ENCODE measurements at regions not wholly inside any gene's neighbourhood (a gene's known extent, or its start where the extent isn't known, plus 50 kb on each side); places are given as distances from the start of the nearest gene placed in this dataset.
"Not testable (repeated sequence)": the region's sequence is repeated elsewhere in the genome, so short reads cannot be mapped to it uniquely, and the experiment has no call there.

GRCh38 chr4:152185786-152186550 lies 349.9 kb downstream of the FBXW7 start:
- Histone ChIP-seq H3F3A (ENCODE audit: low read depth) (no peaks in the 10 kb centered on the region), H3K9me3 (ENCODE audit: low read depth) (no peaks in the 10 kb centered on the region)
- no peak for DNase-seq (ENCODE audit: low spot score)

DNA sequence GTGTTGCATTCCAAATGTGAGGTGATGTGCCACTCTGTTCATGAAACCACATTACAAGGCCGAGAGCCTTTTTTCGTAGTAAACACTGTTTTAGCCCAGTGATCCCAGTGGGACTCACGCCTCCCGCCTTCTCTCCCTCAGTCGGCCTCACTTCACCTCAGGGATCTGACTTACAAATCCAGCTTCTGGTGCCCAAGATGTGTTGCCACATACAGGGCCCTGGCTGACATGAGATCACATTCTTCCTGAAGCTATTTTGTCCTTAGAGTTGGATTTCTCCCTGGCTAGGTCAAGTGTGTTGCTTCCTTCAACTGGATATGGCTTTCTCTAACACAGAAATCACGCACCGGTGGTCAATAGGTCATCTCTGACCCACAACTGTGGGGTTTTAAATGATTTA lies 354.7 kb downstream of the FBXW7 start:
- TF ChIP-seq EZH2 (IDR thresholded peaks at IDR 0.05) (no peak), EZH2phosphoT487 (IDR thresholded peaks at IDR 0.05) (no peak)
- TF ChIP-seq, protein P1, sequence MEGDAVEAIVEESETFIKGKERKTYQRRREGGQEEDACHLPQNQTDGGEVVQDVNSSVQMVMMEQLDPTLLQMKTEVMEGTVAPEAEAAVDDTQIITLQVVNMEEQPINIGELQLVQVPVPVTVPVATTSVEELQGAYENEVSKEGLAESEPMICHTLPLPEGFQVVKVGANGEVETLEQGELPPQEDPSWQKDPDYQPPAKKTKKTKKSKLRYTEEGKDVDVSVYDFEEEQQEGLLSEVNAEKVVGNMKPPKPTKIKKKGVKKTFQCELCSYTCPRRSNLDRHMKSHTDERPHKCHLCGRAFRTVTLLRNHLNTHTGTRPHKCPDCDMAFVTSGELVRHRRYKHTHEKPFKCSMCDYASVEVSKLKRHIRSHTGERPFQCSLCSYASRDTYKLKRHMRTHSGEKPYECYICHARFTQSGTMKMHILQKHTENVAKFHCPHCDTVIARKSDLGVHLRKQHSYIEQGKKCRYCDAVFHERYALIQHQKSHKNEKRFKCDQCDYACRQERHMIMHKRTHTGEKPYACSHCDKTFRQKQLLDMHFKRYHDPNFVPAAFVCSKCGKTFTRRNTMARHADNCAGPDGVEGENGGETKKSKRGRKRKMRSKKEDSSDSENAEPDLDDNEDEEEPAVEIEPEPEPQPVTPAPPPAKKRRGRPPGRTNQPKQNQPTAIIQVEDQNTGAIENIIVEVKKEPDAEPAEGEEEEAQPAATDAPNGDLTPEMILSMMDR (IDR thresholded peaks at IDR 0.05): no peak
- H4K20me1 ChIP-seq (ENCODE audit: low read depth): no peaks in the 10 kb centered on the region
- Mint-ChIP-seq H3K27me3 (ENCODE audit: insufficient read depth, low read depth) (peaks cover 4% of the 10 kb centered on the region), H3K9me3 (peaks cover 6% of the 10 kb centered on the region), H3K4me3 (no peak overlapping the region), H3K4me1 (no peaks in the 10 kb centered on the region), H3K27ac (no peak overlapping the region), H3K36me3 (no peaks in the 10 kb centered on the region)
- H3K9ac ChIP-seq: no peak overlapping the region
- no peak overlapping the region for H3K4me3 ChIP-seq
- no peaks in the 10 kb centered on the region for H3K4me1 ChIP-seq
- no peak overlapping the region for H2AFZ ChIP-seq (replicated peaks)
- no peak for DNase-seq (ENCODE audit: low spot score)
- no peaks in the 10 kb centered on the region for H3F3A ChIP-seq (ENCODE audit: low read depth)
- H3K4me2 ChIP-seq: no peak overlapping the region
- no peaks in the 10 kb centered on the region for H3K36me3 ChIP-seq
- H3K9me3 ChIP-seq (ENCODE audit: low read depth): no peaks in the 10 kb centered on the region
- no peaks in the 10 kb centered on the region for H3K79me2 ChIP-seq (ENCODE audit: low read depth)
- H3K27me3 ChIP-seq: no peaks in the 10 kb centered on the region
- no peak overlapping the region for H3K27ac ChIP-seq

More at GRCh38 chr4:152185786-152186550, 349.9 kb downstream of the FBXW7 start:
- no peak overlapping the region for H3K9ac ChIP-seq
- H3K36me3 ChIP-seq: no peaks in the 10 kb centered on the region
- peaks cover 6% of the 10 kb centered on the region for H3K9me3 Mint-ChIP-seq
- no peak overlapping the region for H3K4me2 ChIP-seq
- no peak overlapping the region for H3K27ac ChIP-seq
- no peaks in the 10 kb centered on the region for H3K27me3 ChIP-seq
- H3K4me1 ChIP-seq: no peaks in the 10 kb centered on the region
- no peaks in the 10 kb centered on the region for H4K20me1 ChIP-seq (ENCODE audit: low read depth)
- H3K4me1 Mint-ChIP-seq: peaks cover 15% of the 10 kb centered on the region
- no peaks in the 10 kb centered on the region for H3K36me3 Mint-ChIP-seq
- no peak overlapping the region for H3K4me3 Mint-ChIP-seq
- H3K79me2 ChIP-seq (ENCODE audit: low read depth): no peaks in the 10 kb centered on the region
- H3K27ac Mint-ChIP-seq: no peak overlapping the region
- no peak overlapping the region for H3K4me3 ChIP-seq
- peaks cover 4% of the 10 kb centered on the region for H3K27me3 Mint-ChIP-seq (ENCODE audit: insufficient read depth, low read depth)
- no peak overlapping the region for H2AFZ ChIP-seq (replicated peaks)
- TF ChIP-seq, protein P1 (IDR thresholded peaks at IDR 0.05): no peak
- TF ChIP-seq EZH2 (IDR thresholded peaks at IDR 0.05) (no peak), EZH2phosphoT487 (IDR thresholded peaks at IDR 0.05) (no peak)

DNA sequence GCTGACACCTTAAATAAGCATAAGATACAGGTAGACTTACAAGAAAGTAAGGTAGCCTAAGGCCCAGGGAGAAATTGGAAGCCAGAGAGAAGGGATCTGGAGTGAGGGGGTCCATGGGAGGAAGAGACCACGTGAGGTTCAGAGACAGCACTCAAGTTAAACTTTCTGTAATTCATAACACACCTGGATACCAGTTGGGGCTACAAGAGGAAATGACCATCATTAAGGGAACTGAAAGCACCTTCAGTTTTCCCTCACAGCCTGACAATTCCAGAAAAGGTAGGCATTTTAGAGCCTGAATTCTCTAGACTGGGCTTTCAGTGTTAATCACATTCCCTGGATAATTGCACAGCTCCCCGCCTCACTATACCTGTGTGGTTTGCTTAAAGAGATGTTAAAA lies 355.5 kb downstream of the FBXW7 start:
- H3K27me3 Mint-ChIP-seq (ENCODE audit: insufficient read depth, low read depth): peaks cover 4% of the 10 kb centered on the region

GRCh38 chr4:152177538-152177937 lies 358.4 kb downstream of the FBXW7 start:
- H3K4me3 ChIP-seq; H3K27ac ChIP-seq; H3K27ac Mint-ChIP-seq; H3K36me3 ChIP-seq; H3K36me3 Mint-ChIP-seq; H3K27me3 ChIP-seq; H3K9me3 ChIP-seq (ENCODE audit: low read depth); DNase-seq (ENCODE audit: low spot score); H3K9me3 Mint-ChIP-seq; H2AFZ ChIP-seq (replicated peaks); H4K20me1 ChIP-seq (ENCODE audit: low read depth); H3K79me2 ChIP-seq (ENCODE audit: low read depth); H3K4me2 ChIP-seq; H3K9ac ChIP-seq; H3F3A ChIP-seq (ENCODE audit: low read depth); H3K27me3 Mint-ChIP-seq (ENCODE audit: insufficient read depth, low read depth); H3K4me1 ChIP-seq; H3K4me3 Mint-ChIP-seq; H3K4me1 Mint-ChIP-seq: not testable (repeated sequence)

More for the DNA sequence above, 355.5 kb downstream of the FBXW7 start:
- no peaks in the 10 kb centered on the region for H3K36me3 Mint-ChIP-seq
- no peak overlapping the region for H3K27ac Mint-ChIP-seq
- H3K9ac ChIP-seq: no peak overlapping the region
- H3K9me3 Mint-ChIP-seq: peaks cover 6% of the 10 kb centered on the region
- no peaks in the 10 kb centered on the region for H3K4me1 ChIP-seq
- no peak overlapping the region for H3K4me3 ChIP-seq
- no peaks in the 10 kb centered on the region for H4K20me1 ChIP-seq (ENCODE audit: low read depth)
- no peaks in the 10 kb centered on the region for H3K27me3 ChIP-seq
- H3K36me3 ChIP-seq: no peaks in the 10 kb centered on the region
- no peaks in the 10 kb centered on the region for H3K79me2 ChIP-seq (ENCODE audit: low read depth)
- H3F3A ChIP-seq (ENCODE audit: low read depth): no peaks in the 10 kb centered on the region
- no peaks in the 10 kb centered on the region for H3K9me3 ChIP-seq (ENCODE audit: low read depth)
- TF ChIP-seq, protein P1 (IDR thresholded peaks at IDR 0.05): no peak
- no peak for TF ChIP-seq EZH2 (IDR thresholded peaks at IDR 0.05)
- TF ChIP-seq EZH2phosphoT487 (IDR thresholded peaks at IDR 0.05): no peak
- H3K27ac ChIP-seq: no peak overlapping the region
- no peaks in the 10 kb centered on the region for H3K4me1 Mint-ChIP-seq
- H3K4me3 Mint-ChIP-seq: no peak overlapping the region
- no peak for DNase-seq (ENCODE audit: low spot score)
- H2AFZ ChIP-seq (replicated peaks): no peak overlapping the region
- H3K4me2 ChIP-seq: no peak overlapping the region
